Neuron (in vitro differentiated cells): ENCODE measurements at regions not wholly inside any gene's neighbourhood (a gene's known extent, or its start where the extent isn't known, plus 50 kb on each side); places are given as distances from the start of the nearest gene placed in this dataset.

ENCODE experiments used
- H2AFZ ChIP-seq: one replicate; pipeline ENCODE4 v1.6.1; 2013; ENCODE audit warnings: low read depth, mild to moderate bottlenecking, inconsistent platforms, low read length, moderate library complexity
- H3K27me3 ChIP-seq: one replicate; pipeline ENCODE4 v1.6.1; 2013; ENCODE audit warnings: low read length; ENCODE audit not compliant: insufficient read depth
- H3K36me3 ChIP-seq: one replicate; pipeline ENCODE4 v1.6.1; 2013; ENCODE audit warnings: low read length; ENCODE audit not compliant: insufficient read depth
- H3K4me1 ChIP-seq: one replicate; pipeline ENCODE4 v1.6.1; 2013; ENCODE audit warnings: low read length; ENCODE audit not compliant: insufficient read depth
- H3K4me3 ChIP-seq: 2 replicates; pipeline ENCODE4 v1.5.1; 2013; ENCODE audit warnings: mild to moderate bottlenecking, low read length, moderate library complexity
- H3K9me3 ChIP-seq: one replicate; pipeline ENCODE4 v1.6.1; 2013; ENCODE audit warnings: low read length

- Histone ChIP-seq H3K36me3 (no peaks in the 10 kb centered on the region), H3K27me3 (no peaks in the 10 kb centered on the region), H2AFZ (no peak overlapping the region), H3K4me3 (no peak overlapping the region), H3K4me1 (no peaks in the 10 kb centered on the region), H3K9me3 (peaks cover 2% of the 10 kb centered on the region)
Observed at GRCh38 chr1:22282364-22282995, 139.6 kb upstream of the WNT4 start.

DNA sequence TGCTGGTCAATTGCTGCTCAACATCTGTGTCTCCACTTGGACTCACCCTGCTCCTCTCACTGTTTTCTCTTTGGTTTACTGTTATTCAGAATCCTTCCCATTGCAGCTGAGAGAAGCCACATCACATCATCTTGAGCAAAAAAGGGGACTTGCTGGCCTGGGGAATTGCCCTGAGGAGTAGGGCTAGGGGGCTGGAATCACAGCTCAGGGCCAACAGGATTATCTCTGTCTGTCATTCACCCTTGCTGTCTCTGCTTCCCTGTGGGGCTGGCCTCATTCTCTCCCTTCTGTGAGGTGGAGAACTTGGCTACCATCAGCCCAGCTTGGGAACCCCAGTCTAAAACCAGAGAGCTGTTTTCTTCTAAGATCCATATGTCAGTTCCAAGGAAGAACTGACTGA, 140.7 kb upstream of the WNT4 start:
- no peaks in the 10 kb centered on the region for H3K27me3 ChIP-seq
- no peaks in the 10 kb centered on the region for H3K4me1 ChIP-seq
- H2AFZ ChIP-seq, result no peak overlapping the region
- H3K36me3 ChIP-seq, result no peaks in the 10 kb centered on the region
- no peak overlapping the region for H3K4me3 ChIP-seq
- H3K9me3 ChIP-seq, result peaks cover 2% of the 10 kb centered on the region

- peaks cover 2% of the 10 kb centered on the region for H3K9me3 ChIP-seq
- H3K27me3 ChIP-seq, result no peaks in the 10 kb centered on the region
- H3K4me1 ChIP-seq, result no peaks in the 10 kb centered on the region
- H2AFZ ChIP-seq, result no peak overlapping the region
- no peaks in the 10 kb centered on the region for H3K36me3 ChIP-seq
- no peak overlapping the region for H3K4me3 ChIP-seq
Observed at GRCh38 chr1:22284236-22284635, 141.3 kb upstream of the WNT4 start.

- no peak overlapping the region for H2AFZ ChIP-seq
- no peaks in the 10 kb centered on the region for H3K27me3 ChIP-seq
- H3K36me3 ChIP-seq, result no peaks in the 10 kb centered on the region
- no peak overlapping the region for H3K4me3 ChIP-seq
- H3K9me3 ChIP-seq, result peaks cover 2% of the 10 kb centered on the region
- no peaks in the 10 kb centered on the region for H3K4me1 ChIP-seq
Observed at GRCh38 chr1:22284906-22285548, 142.1 kb upstream of the WNT4 start.

- no peaks in the 10 kb centered on the region for H3K9me3 ChIP-seq
Observed at GRCh38 chr1:22285549-22286396, 142.9 kb upstream of the WNT4 start.

GRCh38 chr1:22286491-22286890, 143.6 kb upstream of the WNT4 start:
- no peaks in the 10 kb centered on the region for H3K27me3 ChIP-seq
- H3K36me3 ChIP-seq, result no peaks in the 10 kb centered on the region
- H3K4me3 ChIP-seq, result no peak overlapping the region
- no peaks in the 10 kb centered on the region for H3K9me3 ChIP-seq
- no peak overlapping the region for H2AFZ ChIP-seq
- H3K4me1 ChIP-seq, result no peaks in the 10 kb centered on the region

More at GRCh38 chr1:22285549-22286396, 142.9 kb upstream of the WNT4 start:
- H3K27me3 ChIP-seq, result no peaks in the 10 kb centered on the region
- H3K36me3 ChIP-seq, result no peaks in the 10 kb centered on the region
- no peak overlapping the region for H2AFZ ChIP-seq
- H3K4me1 ChIP-seq, result no peaks in the 10 kb centered on the region
- no peak overlapping the region for H3K4me3 ChIP-seq

GRCh38 chr1:22287273-22287672, 144.4 kb upstream of the WNT4 start:
- no peaks in the 10 kb centered on the region for H3K9me3 ChIP-seq
- H3K4me3 ChIP-seq, result no peak overlapping the region
- no peaks in the 10 kb centered on the region for H3K36me3 ChIP-seq
- no peak overlapping the region for H2AFZ ChIP-seq
- no peaks in the 10 kb centered on the region for H3K27me3 ChIP-seq
- H3K4me1 ChIP-seq, result no peaks in the 10 kb centered on the region

GRCh38 chr1:22287946-22288520, 145.1 kb upstream of the WNT4 start:
- no peak overlapping the region for H2AFZ ChIP-seq
- no peak overlapping the region for H3K4me3 ChIP-seq
- H3K4me1 ChIP-seq, result no peaks in the 10 kb centered on the region
- no peaks in the 10 kb centered on the region for H3K36me3 ChIP-seq
- H3K27me3 ChIP-seq, result no peaks in the 10 kb centered on the region
- no peaks in the 10 kb centered on the region for H3K9me3 ChIP-seq

- no peak overlapping the region for H3K4me3 ChIP-seq
- no peaks in the 10 kb centered on the region for H3K36me3 ChIP-seq
- H3K27me3 ChIP-seq, result no peaks in the 10 kb centered on the region
- H2AFZ ChIP-seq, result no peak overlapping the region
- H3K9me3 ChIP-seq, result no peaks in the 10 kb centered on the region
- H3K4me1 ChIP-seq, result no peaks in the 10 kb centered on the region
Observed at GRCh38 chr1:22288593-22289241, 145.8 kb upstream of the WNT4 start.

DNA sequence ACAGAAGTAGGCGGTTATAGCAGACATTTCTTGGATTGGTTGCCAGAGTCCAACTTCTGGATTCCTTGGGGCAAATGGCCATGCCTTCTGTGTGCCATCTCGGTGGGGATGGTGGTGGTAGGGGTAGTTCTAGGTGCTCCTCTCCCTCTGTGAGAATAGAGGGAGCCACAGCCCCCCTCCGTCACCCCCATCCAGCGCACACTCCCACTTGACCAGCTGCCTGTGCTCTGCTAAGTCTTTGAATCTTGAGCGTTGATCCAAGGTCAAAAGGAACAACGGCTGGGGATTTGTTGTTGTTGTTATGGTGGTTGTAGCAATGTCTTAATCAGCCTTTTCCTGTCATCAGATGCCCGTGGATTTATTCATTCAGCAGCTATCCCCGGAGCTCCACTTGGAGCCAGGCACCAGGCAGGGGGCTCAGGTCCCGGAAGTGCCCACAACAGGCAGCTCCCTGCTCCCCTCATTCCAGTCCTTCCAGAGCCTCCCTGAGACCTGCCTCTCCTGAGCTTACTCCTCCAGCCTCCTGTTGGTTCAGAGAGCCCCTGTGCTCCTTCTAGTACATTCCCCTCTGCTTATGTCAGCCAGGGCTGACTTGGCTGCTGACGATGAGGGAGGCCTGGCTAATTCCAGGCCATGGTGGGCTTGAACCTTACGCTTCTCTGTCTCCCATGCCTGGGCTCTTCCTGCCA, 146.6 kb upstream of the WNT4 start:
- Histone ChIP-seq H3K4me1 (no peaks in the 10 kb centered on the region), H3K27me3 (no peaks in the 10 kb centered on the region), H3K9me3 (no peaks in the 10 kb centered on the region), H3K36me3 (no peaks in the 10 kb centered on the region), H3K4me3 (no peak overlapping the region), H2AFZ (no peak overlapping the region)

- H3K4me1 ChIP-seq, result no peaks in the 10 kb centered on the region
- H3K27me3 ChIP-seq, result no peaks in the 10 kb centered on the region
- H3K4me3 ChIP-seq, result no peak overlapping the region
- H3K9me3 ChIP-seq, result no peaks in the 10 kb centered on the region
- H2AFZ ChIP-seq, result no peak overlapping the region
- H3K36me3 ChIP-seq, result no peaks in the 10 kb centered on the region
Observed at GRCh38 chr1:22290157-22290556, 147.3 kb upstream of the WNT4 start.

GRCh38 chr1:22290611-22291010, 147.7 kb upstream of the WNT4 start:
- no peaks in the 10 kb centered on the region for H3K4me1 ChIP-seq
- H3K4me3 ChIP-seq, result no peak overlapping the region
- no peaks in the 10 kb centered on the region for H3K36me3 ChIP-seq
- H3K9me3 ChIP-seq, result no peaks in the 10 kb centered on the region
- no peaks in the 10 kb centered on the region for H3K27me3 ChIP-seq
- H2AFZ ChIP-seq, result no peak overlapping the region
